Activated CD8-positive, alpha-beta memory T cell treated with anti-CD3 and anti-CD28 coated beads, Interleukin-2, amount 10 ng/mL, durations not matched to agents 7 days and 5 days (primary cell): ENCODE measurements at regions not wholly inside any gene's neighbourhood (a gene's known extent, or its start where the extent isn't known, plus 50 kb on each side); places are given as distances from the start of the nearest gene placed in this dataset.
"Not testable (repeated sequence)": the region's sequence is repeated elsewhere in the genome, so short reads cannot be mapped to it uniquely, and the experiment has no call there.

Experiments
- ATAC-seq: fragments of 150-1000 bp; cut with Tn5 transposase; one replicate; pipeline ENCODE4 v1.10.0; 2021; ENCODE audit warnings: moderate library complexity
- CTCF ChIA-PET: fragments of 350-600 bp; sonication (Branson Sonifier 250); formaldehyde crosslinking; loops from one replicate; lab custom pipeline; 2021; ENCODE audit warnings: antibody characterized with exemption; lab: Charles Lee
- DNase-seq: peaks from one replicate; pipeline ENCODE4 v3.0.0-alpha.2; 2020
- H3K27ac Mint-ChIP-seq: one replicate; pipeline ENCODE4 v1.8.0; 2021; ENCODE audit warnings: mild to moderate bottlenecking, mixed read lengths
- H3K27me3 Mint-ChIP-seq: one replicate; pipeline ENCODE4 v1.8.0; 2021; ENCODE audit warnings: mixed read lengths
- H3K36me3 Mint-ChIP-seq: one replicate; pipeline ENCODE4 v1.8.0; 2021; ENCODE audit warnings: mild to moderate bottlenecking, mixed read lengths
- H3K4me1 Mint-ChIP-seq: one replicate; pipeline ENCODE4 v1.8.0; 2021; ENCODE audit warnings: mixed read lengths
- H3K4me3 Mint-ChIP-seq: one replicate; pipeline ENCODE4 v1.8.0; 2021; ENCODE audit warnings: mild to moderate bottlenecking, moderate library complexity, mixed read lengths
- H3K9me3 Mint-ChIP-seq: one replicate; pipeline ENCODE4 v1.8.0; 2022; ENCODE audit warnings: low read depth, mixed read lengths

DNA sequence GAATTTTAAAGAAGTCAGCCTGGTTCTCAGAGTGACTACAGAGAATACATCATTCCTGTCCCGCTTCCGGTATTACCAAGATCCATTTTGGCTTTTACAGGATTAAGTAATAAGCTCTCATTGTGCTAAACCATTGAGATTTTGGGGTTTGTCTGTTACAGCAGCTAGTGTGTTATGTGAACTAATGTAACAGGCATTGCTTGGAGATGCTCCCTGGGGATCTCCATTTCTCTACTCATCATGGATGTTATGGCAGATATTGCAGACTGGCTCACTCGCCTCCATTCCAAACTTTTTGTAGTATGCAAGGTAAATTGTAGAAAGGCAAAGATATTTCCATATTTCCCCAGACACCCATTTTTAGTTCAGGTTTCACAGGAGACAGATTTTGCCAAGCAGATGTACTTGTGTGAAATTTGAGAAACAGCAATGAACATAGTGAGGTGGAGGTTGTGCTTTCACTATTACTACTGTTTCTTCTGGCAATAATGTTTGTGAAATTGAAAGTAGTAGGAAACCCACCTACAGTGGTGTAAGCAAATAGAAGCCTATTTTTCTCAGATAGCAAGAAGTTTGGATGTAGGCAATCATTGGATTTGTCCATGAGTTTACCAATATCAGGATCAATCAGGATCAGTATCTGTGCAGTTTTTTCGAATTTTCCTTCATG, 177.1 kb upstream of the GALNT15 start:
- DNase-seq (no peak), ATAC-seq (no peak)
- Mint-ChIP-seq H3K9me3 (no peaks in the 10 kb centered on the region), H3K36me3 (no peaks in the 10 kb centered on the region), H3K27ac (no peak overlapping the region), H3K4me3 (no peak overlapping the region), H3K4me1 (peaks cover 8% of the 10 kb centered on the region), H3K27me3 (peaks cover 3% of the 10 kb centered on the region)
- CTCF ChIA-PET, result no interaction called here

DNA sequence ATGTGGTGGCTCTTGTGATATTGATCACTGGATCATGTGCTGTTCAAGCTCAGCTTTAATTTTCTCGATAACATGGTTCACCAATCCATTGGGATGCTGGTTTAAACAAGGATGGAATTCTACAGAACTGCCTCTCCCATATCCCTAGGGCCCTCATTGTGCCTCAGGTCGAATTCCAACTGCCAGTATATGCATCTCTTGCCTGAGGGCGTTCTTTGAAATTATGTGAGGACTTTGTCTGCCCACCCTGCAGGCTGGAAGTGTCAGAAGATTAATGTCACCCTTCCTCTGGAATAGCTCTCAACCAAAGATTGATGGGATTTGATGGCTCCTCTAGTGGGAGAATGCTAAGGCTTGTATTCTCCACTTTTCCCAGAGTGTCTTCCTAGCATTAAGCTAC, 175.6 kb upstream of the GALNT15 start:
- peaks cover 8% of the 10 kb centered on the region for H3K4me1 Mint-ChIP-seq
- peaks cover 3% of the 10 kb centered on the region for H3K27me3 Mint-ChIP-seq
- H3K36me3 Mint-ChIP-seq, result no peaks in the 10 kb centered on the region
- DNase-seq (no peak), ATAC-seq (no peak)
- no peaks in the 10 kb centered on the region for H3K9me3 Mint-ChIP-seq
- CTCF ChIA-PET, result no interaction called here
- H3K27ac Mint-ChIP-seq, result no peak overlapping the region
- no peak overlapping the region for H3K4me3 Mint-ChIP-seq

DNA sequence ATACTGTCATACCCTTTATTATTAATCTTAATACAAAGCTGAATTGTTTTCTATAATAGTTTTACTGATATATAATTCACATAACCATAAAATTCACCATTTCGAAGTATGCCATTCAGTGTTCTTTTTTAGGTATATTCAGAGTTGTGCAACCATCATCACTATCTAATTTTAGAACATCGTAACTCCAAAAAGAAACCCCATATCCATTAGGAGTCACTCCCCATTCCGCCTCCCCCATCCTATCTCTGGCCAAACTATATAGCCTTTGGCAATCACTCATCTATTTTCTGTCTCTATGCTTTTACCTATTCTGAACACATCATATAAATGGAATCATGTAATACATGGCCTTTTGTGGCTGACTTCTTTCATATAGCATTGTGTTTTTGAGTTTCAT, 169.7 kb upstream of the GALNT15 start:
- Mint-ChIP-seq H3K9me3 (peaks cover 1% of the 10 kb centered on the region), H3K36me3 (no peaks in the 10 kb centered on the region), H3K27me3 (peaks cover 12% of the 10 kb centered on the region), H3K27ac (no peak overlapping the region), H3K4me1 (no peaks in the 10 kb centered on the region), H3K4me3 (no peak overlapping the region)
- CTCF ChIA-PET, result no interaction called here
- DNase-seq (no peak), ATAC-seq (no peak)

DNA sequence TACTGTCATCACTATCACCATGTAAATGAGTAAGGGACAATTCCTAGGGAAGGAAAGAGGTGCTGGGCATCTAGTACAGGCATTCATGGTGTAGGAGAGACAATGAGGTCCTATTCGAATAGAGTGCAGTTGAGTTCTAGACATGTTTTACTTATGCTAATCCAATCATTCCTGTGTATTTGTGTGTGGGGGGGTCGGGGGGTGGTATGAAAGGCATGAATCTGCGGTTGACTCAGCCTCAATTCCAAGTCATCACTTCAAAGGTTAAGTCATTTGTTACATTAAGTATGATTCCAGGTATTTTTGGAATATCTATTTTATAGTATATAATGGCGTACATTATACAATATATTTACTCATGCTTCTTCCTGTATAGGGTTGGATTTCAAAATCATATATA, 163.1 kb upstream of the GALNT15 start:
- H3K27ac Mint-ChIP-seq, result no peak overlapping the region

DNA sequence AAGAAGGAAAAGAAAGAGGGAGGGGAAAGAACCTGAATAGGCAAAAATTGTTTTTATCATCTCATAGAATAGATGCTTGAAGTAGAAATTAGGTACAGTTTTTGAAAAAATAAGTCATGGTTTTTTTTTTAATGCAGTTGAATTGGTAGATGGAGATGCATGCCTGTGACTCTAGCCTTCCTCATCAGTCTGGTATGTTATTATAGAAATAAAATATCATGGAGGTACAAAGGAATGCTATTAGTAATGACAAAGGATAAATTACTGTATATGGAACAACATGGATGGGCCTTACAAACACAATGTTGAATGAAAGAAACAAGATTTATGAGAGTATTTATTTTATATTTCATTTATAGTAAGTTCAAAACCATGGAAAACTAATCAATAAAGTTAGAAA, 162.4 kb upstream of the GALNT15 start:
- no peaks in the 10 kb centered on the region for H3K9me3 Mint-ChIP-seq
- H3K36me3 Mint-ChIP-seq, result no peaks in the 10 kb centered on the region
- ATAC-seq (no peak), DNase-seq (no peak)
- H3K27me3 Mint-ChIP-seq, result peaks cover 23% of the 10 kb centered on the region
- CTCF ChIA-PET, result interaction anchor here (0.8 kb wide), 1 partner anchor 859 kb away, joined by 3 read pairs; no protein-coding TSS in a partner anchor
- no peak overlapping the region for H3K4me3 Mint-ChIP-seq
- H3K4me1 Mint-ChIP-seq, result no peaks in the 10 kb centered on the region
- no peak overlapping the region for H3K27ac Mint-ChIP-seq

More for the DNA sequence above, 163.1 kb upstream of the GALNT15 start:
- Mint-ChIP-seq H3K27me3 (peaks cover 25% of the 10 kb centered on the region), H3K4me1 (no peaks in the 10 kb centered on the region), H3K4me3 (no peak overlapping the region), H3K9me3 (no peaks in the 10 kb centered on the region), H3K36me3 (no peaks in the 10 kb centered on the region)
- ATAC-seq (no peak), DNase-seq (no peak)
- CTCF ChIA-PET, result interaction anchor here (0.8 kb wide), 1 partner anchor 859 kb away, joined by 3 read pairs; no protein-coding TSS in a partner anchor

DNA sequence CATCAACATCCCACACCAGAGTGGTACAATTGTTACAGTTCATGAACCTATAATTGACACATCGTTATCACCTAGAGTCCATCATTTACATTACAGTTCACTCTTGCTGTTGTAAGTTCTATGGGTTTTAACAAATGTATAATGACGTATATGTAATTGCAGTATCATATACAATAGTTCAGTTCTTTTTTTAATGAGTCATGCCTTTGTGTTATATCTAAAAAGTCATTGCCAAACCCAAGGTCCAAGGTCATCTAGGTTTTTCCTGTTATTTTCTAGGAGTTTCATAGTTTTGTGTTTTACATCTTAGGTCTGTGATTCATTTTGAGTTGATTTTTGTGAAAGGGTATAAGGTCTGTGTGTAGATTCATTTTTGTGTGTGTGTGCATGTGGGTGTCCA, 160.9 kb upstream of the GALNT15 start:
- H3K36me3 Mint-ChIP-seq, result no peaks in the 10 kb centered on the region
- CTCF ChIA-PET, result no interaction called here
- peaks cover 15% of the 10 kb centered on the region for H3K27me3 Mint-ChIP-seq
- H3K27ac Mint-ChIP-seq, result no peak overlapping the region
- H3K4me3 Mint-ChIP-seq, result no peak overlapping the region
- no peaks in the 10 kb centered on the region for H3K4me1 Mint-ChIP-seq
- ATAC-seq (no peak), DNase-seq (no peak)
- H3K9me3 Mint-ChIP-seq, result no peaks in the 10 kb centered on the region

DNA sequence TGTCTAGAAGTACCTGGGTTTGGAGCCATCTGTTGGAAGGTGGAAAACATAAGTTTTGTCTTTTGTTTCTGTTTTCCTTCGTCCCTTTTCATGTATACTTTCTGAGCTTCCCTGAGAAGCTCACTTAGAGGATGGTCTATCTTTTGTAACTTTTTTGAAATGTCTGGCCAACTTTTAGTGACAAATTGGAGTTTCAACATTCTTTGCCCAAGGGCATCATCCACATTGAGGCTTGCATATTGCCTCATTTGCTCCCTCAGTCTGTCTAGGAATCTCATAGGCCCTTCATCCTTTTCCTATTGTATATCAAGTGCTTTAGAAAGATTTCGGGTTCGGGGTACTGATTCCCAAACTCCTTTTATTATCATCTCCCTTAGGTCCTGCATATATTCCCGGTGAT, 152.7 kb upstream of the GALNT15 start:
- H3K27ac Mint-ChIP-seq, H3K9me3 Mint-ChIP-seq, CTCF ChIA-PET, DNase-seq, H3K36me3 Mint-ChIP-seq, H3K4me1 Mint-ChIP-seq, ATAC-seq, H3K4me3 Mint-ChIP-seq, H3K27me3 Mint-ChIP-seq: not testable (repeated sequence)

DNA sequence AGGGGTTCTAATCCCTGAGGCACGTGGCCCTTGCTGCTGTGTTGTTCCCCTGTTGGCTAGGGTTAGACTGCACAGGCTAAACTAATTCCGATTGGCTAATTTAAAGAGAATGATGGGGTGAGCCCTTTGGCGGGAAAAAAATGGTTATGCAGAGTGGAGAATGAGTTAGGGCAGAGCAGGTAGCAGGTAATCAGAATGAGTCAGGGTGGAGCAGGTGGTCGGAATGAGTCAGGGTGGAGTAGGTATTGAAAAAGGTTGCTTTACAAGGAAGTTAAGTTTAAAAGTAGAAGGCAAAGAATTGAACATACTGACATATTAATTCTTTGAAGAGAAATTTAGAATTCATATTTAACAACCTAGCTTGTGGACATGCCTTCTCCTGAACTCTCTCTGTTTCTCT, 150.6 kb upstream of the GALNT15 start:
- H3K27me3 Mint-ChIP-seq, H3K4me1 Mint-ChIP-seq, DNase-seq, H3K9me3 Mint-ChIP-seq, CTCF ChIA-PET, H3K36me3 Mint-ChIP-seq, H3K4me3 Mint-ChIP-seq, ATAC-seq: not testable (repeated sequence)
- H3K27ac Mint-ChIP-seq, result peak overlapping the region; percentile 25

DNA sequence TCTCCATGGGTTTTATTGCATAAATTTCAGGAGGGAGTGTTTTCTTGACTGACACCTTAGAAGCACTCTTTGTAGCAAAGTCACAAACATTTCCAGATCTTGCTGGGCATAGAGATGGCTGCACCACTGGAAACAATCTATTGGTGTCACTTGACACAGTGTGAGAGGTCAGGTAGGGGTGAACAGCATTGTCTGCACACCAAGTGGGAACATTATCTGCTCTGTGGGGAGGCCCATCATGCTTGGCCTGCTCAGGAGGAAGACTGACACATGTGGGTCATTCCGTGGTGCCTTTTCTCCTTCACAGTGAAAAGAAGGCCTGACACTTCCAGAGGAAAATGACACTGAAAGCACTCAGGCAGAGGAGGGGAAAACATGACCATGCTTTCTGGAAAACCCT, 149.9 kb upstream of the GALNT15 start:
- Mint-ChIP-seq H3K27ac (no peak overlapping the region), H3K4me1 (no peaks in the 10 kb centered on the region), H3K4me3 (no peak overlapping the region), H3K9me3 (no peaks in the 10 kb centered on the region), H3K36me3 (no peaks in the 10 kb centered on the region), H3K27me3 (peaks cover 11% of the 10 kb centered on the region)
- CTCF ChIA-PET, result no interaction called here
- ATAC-seq (no peak), DNase-seq (no peak)

DNA sequence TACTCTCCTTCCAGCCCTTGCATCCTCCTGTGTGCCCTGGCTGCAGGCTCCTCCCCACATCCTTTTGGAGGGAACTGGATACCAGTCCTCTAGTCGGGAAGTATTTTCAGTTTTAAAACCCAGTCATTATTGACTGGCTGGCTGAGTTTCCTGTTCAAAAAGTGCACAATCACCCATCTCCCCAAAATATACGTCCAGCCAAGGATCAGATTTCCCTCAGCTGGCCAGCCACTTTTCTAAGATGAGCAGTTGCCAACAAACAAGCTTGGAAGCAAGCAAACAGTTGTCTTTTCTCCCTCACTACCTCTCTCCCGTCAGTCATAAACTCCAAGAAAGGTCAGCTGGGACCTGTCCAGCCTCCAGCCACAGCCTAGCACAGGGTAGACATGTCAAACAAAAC, 147.7 kb upstream of the GALNT15 start:
- Mint-ChIP-seq H3K36me3 (no peaks in the 10 kb centered on the region), H3K9me3 (no peaks in the 10 kb centered on the region), H3K4me3 (no peak overlapping the region), H3K4me1 (no peaks in the 10 kb centered on the region), H3K27me3 (peaks cover 9% of the 10 kb centered on the region), H3K27ac (no peak overlapping the region)
- ATAC-seq (no peak), DNase-seq (no peak)
- CTCF ChIA-PET, result interaction anchor here (1.2 kb wide), 1 partner anchor 20 kb away, joined by 3 read pairs; no protein-coding TSS in a partner anchor

DNA sequence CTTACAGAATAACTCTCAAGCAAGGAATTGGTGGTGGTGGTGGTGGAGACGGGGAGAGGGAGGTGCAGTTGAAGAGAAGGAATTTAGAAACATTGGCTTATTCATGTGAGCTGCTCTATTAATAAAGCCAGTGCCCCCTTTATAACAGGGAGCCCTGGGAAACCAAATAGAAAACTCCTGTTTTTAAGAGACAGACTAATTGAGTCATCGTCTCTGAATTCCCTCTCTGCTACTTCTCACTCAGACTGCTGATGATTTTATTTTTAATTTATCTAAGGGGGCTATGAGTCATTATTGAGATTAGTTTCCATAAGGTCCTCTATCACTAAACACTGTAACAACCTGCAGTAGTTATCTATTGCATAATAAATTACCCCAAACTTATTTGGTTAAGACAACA, 145.9 kb upstream of the GALNT15 start:
- no peaks in the 10 kb centered on the region for H3K9me3 Mint-ChIP-seq
- ATAC-seq (no peak), DNase-seq (no peak)
- H3K27me3 Mint-ChIP-seq, result peaks cover 13% of the 10 kb centered on the region
- H3K27ac Mint-ChIP-seq, result no peak overlapping the region
- no peak overlapping the region for H3K4me3 Mint-ChIP-seq
- CTCF ChIA-PET, result no interaction called here
- no peaks in the 10 kb centered on the region for H3K4me1 Mint-ChIP-seq
- no peaks in the 10 kb centered on the region for H3K36me3 Mint-ChIP-seq

DNA sequence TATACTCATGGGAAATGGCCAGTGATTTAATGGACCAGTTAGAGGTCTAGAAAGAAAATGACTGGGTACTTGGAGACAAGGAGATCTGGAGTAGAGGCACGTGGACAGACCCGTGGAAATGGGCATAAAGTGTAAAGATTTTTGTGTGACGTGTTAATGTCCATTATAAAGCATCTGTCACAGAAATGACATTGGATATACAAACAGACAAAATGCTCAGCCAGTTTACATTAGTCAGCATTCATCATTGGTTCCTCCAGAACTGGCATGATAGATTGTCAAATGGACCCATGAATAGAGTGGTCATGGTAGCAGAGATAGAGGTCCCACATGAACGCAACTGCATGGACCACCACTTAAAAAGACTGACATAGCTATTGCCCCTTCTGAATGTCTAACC, 144.1 kb upstream of the GALNT15 start:
- CTCF ChIA-PET, result no interaction called here
- H3K27ac Mint-ChIP-seq, result no peak overlapping the region
- H3K9me3 Mint-ChIP-seq, result no peaks in the 10 kb centered on the region
- H3K27me3 Mint-ChIP-seq, result peaks cover 13% of the 10 kb centered on the region
- no peak for DNase-seq
- no peaks in the 10 kb centered on the region for H3K36me3 Mint-ChIP-seq
- no peaks in the 10 kb centered on the region for H3K4me1 Mint-ChIP-seq
- ATAC-seq, result no peak
- no peak overlapping the region for H3K4me3 Mint-ChIP-seq

DNA sequence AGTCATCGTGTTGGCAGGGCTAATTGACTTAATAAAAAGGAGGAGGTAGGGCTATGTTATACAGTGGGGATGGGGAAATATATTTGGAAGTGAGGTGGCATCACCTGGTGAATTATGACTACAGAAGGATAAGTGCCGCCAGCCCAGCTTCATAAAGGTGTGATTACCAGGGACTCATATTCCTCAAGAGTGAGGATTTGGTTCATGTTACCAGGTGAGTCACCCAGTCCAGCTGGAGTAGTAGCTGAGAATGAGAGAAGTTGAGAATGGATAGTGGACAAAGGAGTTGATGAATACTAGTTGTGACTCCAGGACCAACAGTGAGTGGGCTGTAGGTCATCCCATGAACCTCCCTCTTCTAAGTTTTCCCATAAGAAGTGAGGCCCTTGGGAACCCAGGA, 143.0 kb upstream of the GALNT15 start:
- H3K9me3 Mint-ChIP-seq, result no peaks in the 10 kb centered on the region
- H3K4me1 Mint-ChIP-seq, result no peaks in the 10 kb centered on the region
- H3K4me3 Mint-ChIP-seq, result no peak overlapping the region
- H3K27me3 Mint-ChIP-seq, result peaks cover 15% of the 10 kb centered on the region
- CTCF ChIA-PET, result interaction anchor here (1.1 kb wide), 1 partner anchor 20 kb away, joined by 3 read pairs; no protein-coding TSS in a partner anchor
- H3K36me3 Mint-ChIP-seq, result no peaks in the 10 kb centered on the region
- no peak overlapping the region for H3K27ac Mint-ChIP-seq
- ATAC-seq (no peak), DNase-seq (no peak)

DNA sequence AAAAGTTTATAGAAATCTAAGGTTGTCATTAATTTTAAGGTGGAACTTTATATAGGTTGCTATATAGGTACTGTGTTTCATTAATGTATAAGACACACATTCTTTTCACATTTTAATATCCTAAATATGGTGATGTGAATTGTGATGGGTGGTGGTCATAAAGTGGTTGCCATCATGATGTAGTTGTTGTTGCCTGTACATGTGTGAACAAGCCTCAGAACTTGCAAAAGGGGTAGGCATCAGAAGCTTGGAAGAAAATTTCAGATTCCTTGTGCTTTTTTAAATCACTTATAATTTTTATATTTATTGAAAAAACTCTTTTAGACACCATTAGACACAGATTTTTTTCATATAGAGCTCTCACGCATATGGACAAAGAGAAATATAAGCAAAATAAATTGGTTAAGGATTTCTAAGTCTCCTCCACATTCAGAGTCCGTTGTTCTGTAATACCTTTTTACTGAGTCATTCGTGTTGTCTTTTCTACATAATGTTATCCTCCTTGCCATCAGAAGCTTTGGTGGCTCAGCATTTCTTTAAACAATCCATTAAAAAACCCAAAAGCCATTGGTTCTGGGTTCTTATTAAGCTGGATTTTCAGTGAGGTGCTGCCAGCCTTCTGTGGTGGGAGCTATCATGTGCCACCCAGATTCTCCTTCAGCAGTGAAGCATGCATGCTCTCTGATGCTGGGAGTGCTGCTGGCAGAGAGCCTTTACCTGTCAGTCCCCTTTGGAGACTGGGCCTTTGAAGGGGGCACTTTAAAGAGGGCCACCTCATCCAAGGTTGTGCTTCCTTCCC, 140.4 kb upstream of the GALNT15 start:
- Mint-ChIP-seq H3K4me3 (no peak overlapping the region), H3K9me3 (no peaks in the 10 kb centered on the region), H3K36me3 (no peaks in the 10 kb centered on the region), H3K27me3 (peaks cover 33% of the 10 kb centered on the region), H3K27ac (no peak overlapping the region), H3K4me1 (no peaks in the 10 kb centered on the region)
- DNase-seq (no peak), ATAC-seq (no peak)
- CTCF ChIA-PET, result no interaction called here
